OCI-M2 (cell line): ENCODE measurements at regions not wholly inside any gene's neighbourhood (a gene's known extent, or its start where the extent isn't known, plus 50 kb on each side); places are given as distances from the start of the nearest gene placed in this dataset.
A peak's percentile ranks its signal among the peaks of the same experiment; 100 is the strongest.
"Not testable (repeated sequence)": the region's sequence is repeated elsewhere in the genome, so short reads cannot be mapped to it uniquely, and the experiment has no call there.

Source experiments
- DNase-seq: peaks from one replicate; lab custom pipeline; 2025; ENCODE audit not compliant: unreplicated experiment; lab: John Stamatoyannopoulos, UW

GRCh38 chr3:177356113-177356512 lies 158.8 kb upstream of the TBL1XR1 start:
- no peak for DNase-seq

GRCh38 chr3:177356952-177357351 lies 159.7 kb upstream of the TBL1XR1 start:
- no peak for DNase-seq

GRCh38 chr3:177357352-177358090 lies 160.2 kb upstream of the TBL1XR1 start:
- peak; percentile 70 for DNase-seq

GRCh38 chr3:177358091-177358976 lies 161.1 kb upstream of the TBL1XR1 start:
- DNase-seq, result peak; percentile 64

GRCh38 chr3:177358977-177359592 lies 161.8 kb upstream of the TBL1XR1 start:
- peak; percentile 25 for DNase-seq

- peak; percentile 83 for DNase-seq
These were observed 162.5 kb upstream of the TBL1XR1 start for GRCh38 chr3:177359593-177360357.

- DNase-seq, result no peak
These were observed 164.0 kb upstream of the TBL1XR1 start for GRCh38 chr3:177361081-177361938.

- DNase-seq, result no peak
These were observed 165.3 kb upstream of the TBL1XR1 start for GRCh38 chr3:177362626-177363025.

- no peak for DNase-seq
These were observed 167.0 kb upstream of the TBL1XR1 start for GRCh38 chr3:177364236-177364635.

- DNase-seq, result not testable (repeated sequence)
These were observed 168.0 kb upstream of the TBL1XR1 start for GRCh38 chr3:177365294-177365693.

GRCh38 chr3:177367788-177368187 lies 170.5 kb upstream of the TBL1XR1 start:
- no peak for DNase-seq

- DNase-seq, result no peak
These were observed 173.1 kb upstream of the TBL1XR1 start for GRCh38 chr3:177370246-177370822.

GRCh38 chr3:177371146-177371545 lies 173.9 kb upstream of the TBL1XR1 start:
- DNase-seq, result no peak

GRCh38 chr3:177371888-177372287 lies 174.6 kb upstream of the TBL1XR1 start:
- DNase-seq, result no peak

- DNase-seq, result no peak
These were observed 177.0 kb upstream of the TBL1XR1 start for GRCh38 chr3:177374323-177374722.

GRCh38 chr3:177375316-177375715 lies 178.0 kb upstream of the TBL1XR1 start:
- DNase-seq, result no peak

GRCh38 chr3:177377166-177377565 lies 179.9 kb upstream of the TBL1XR1 start:
- DNase-seq, result no peak

- no peak for DNase-seq
These were observed 180.9 kb upstream of the TBL1XR1 start for GRCh38 chr3:177378168-177378567.

GRCh38 chr3:177379045-177379444 lies 181.8 kb upstream of the TBL1XR1 start:
- DNase-seq, result no peak

- no peak for DNase-seq
These were observed 183.8 kb upstream of the TBL1XR1 start for GRCh38 chr3:177381070-177381469.
